Mesenchymal stem cell (in vitro differentiated cells and primary cell): ENCODE measurements at regions not wholly inside any gene's neighbourhood (a gene's known extent, or its start where the extent isn't known, plus 50 kb on each side); places are given as distances from the start of the nearest gene placed in this dataset.
"Not testable (repeated sequence)": the region's sequence is repeated elsewhere in the genome, so short reads cannot be mapped to it uniquely, and the experiment has no call there.

Experiments
- DNase-seq: peaks from one replicate; pipeline ENCODE4 v3.0.0-alpha.2; 2013
- H2AFZ ChIP-seq: one replicate; pipeline ENCODE4 v1.6.1; 2013; ENCODE audit warnings: low read depth, mild to moderate bottlenecking, control low read depth, inconsistent platforms, low read length, moderate library complexity
- H2AK5ac ChIP-seq: 2 replicates; pipeline ENCODE4 v1.6.1; 2013; ENCODE audit warnings: low read length, moderate library complexity, mild to moderate bottlenecking, inconsistent platforms; ENCODE audit not compliant: severe bottlenecking
- H2BK120ac ChIP-seq: one replicate; pipeline ENCODE4 v1.6.1; 2013; ENCODE audit warnings: low read depth, mild to moderate bottlenecking, inconsistent platforms, low read length, moderate library complexity
- H2BK12ac ChIP-seq, 2 experiments: one replicate each; pipeline ENCODE4 v1.6.1; 2013; ENCODE audit warnings: inconsistent platforms in 2 of 2, low read length in 2 of 2, mild to moderate bottlenecking in 2 of 2, moderate library complexity in 2 of 2, control low read depth in 1 of 2
- H2BK15ac ChIP-seq: one replicate; pipeline ENCODE4 v1.6.1; 2013; ENCODE audit warnings: mild to moderate bottlenecking, low read depth, inconsistent platforms; ENCODE audit not compliant: poor library complexity, severe bottlenecking
- H2BK5ac ChIP-seq: 2 replicates; pipeline ENCODE4 v1.6.1; 2013; ENCODE audit warnings: low read depth, mild to moderate bottlenecking, low read length, control low read depth, inconsistent platforms; ENCODE audit not compliant: poor library complexity, severe bottlenecking
- H3K14ac ChIP-seq, 2 experiments: one replicate each; pipeline ENCODE4 v1.6.1; 2013; ENCODE audit warnings: inconsistent platforms in 2 of 2, low read length in 2 of 2, control low read depth in 1 of 2, mild to moderate bottlenecking in 1 of 2, moderate library complexity in 1 of 2
- H3K18ac ChIP-seq, 2 experiments: one replicate each; pipeline ENCODE4 v1.6.1; 2013; ENCODE audit warnings: inconsistent platforms in 2 of 2, low read length in 2 of 2, control low read depth in 1 of 2, low read depth in 1 of 2, mild to moderate bottlenecking in 1 of 2
- H3K23ac ChIP-seq, 2 experiments: one replicate each; pipeline ENCODE4 v1.6.1; 2013; ENCODE audit warnings: inconsistent platforms in 2 of 2, low read length in 2 of 2, mild to moderate bottlenecking in 2 of 2, moderate library complexity in 2 of 2, control low read depth in 1 of 2
- H3K27ac ChIP-seq: 2 replicates; pipeline ENCODE4 v1.5.1; 2013; ENCODE audit warnings: mild to moderate bottlenecking, moderate library complexity, low read length, control low read depth, inconsistent platforms; ENCODE audit not compliant: poor library complexity, severe bottlenecking
- H3K27me3 ChIP-seq, 2 experiments: 2 replicates each; pipeline versions ENCODE4 v1.6.1 to v1.7.0; 2013; ENCODE audit warnings: low read length in 2 of 2, mild to moderate bottlenecking in 2 of 2, moderate library complexity in 2 of 2, control low read depth in 1 of 2, inconsistent platforms in 1 of 2; ENCODE audit not compliant: control insufficient read depth in 1 of 2, insufficient read depth in 1 of 2
- H3K36me3 ChIP-seq, 2 experiments: 2 replicates each; pipeline versions ENCODE4 v1.6.1 to v1.7.0; 2013; ENCODE audit warnings: low read length in 2 of 2, control low read depth in 1 of 2, inconsistent platforms in 1 of 2, low read depth in 1 of 2, mild to moderate bottlenecking in 1 of 2; ENCODE audit not compliant: insufficient read depth in 2 of 2, control insufficient read depth in 1 of 2
- H3K4ac ChIP-seq, 2 experiments: one replicate each; pipeline ENCODE4 v1.6.1; 2013; ENCODE audit warnings: inconsistent platforms in 2 of 2, low read length in 2 of 2, mild to moderate bottlenecking in 2 of 2, moderate library complexity in 2 of 2, control low read depth in 1 of 2, low read depth in 1 of 2
- H3K4me1 ChIP-seq: 2 replicates; pipeline ENCODE4 v1.6.1; 2013; ENCODE audit warnings: low read depth, low read length, control low read depth; ENCODE audit not compliant: control insufficient read depth, insufficient read depth
- H3K4me2 ChIP-seq: 2 replicates; pipeline ENCODE4 v1.6.1; 2013; ENCODE audit warnings: low read length, mild to moderate bottlenecking, inconsistent platforms; ENCODE audit not compliant: poor library complexity, severe bottlenecking
- H3K4me3 ChIP-seq, 2 experiments: 2 replicates each; pipeline versions ENCODE4 v1.5.1 to v1.7.0; 2013; ENCODE audit warnings: low read length in 2 of 2, mild to moderate bottlenecking in 2 of 2, control low read depth in 1 of 2, low read depth in 1 of 2; ENCODE audit not compliant: insufficient read depth in 1 of 2
- H3K79me1 ChIP-seq: replicated peaks from 2 replicates; pipeline ENCODE4 v1.6.1; 2013; ENCODE audit warnings: mild to moderate bottlenecking, control low read depth, low read length, inconsistent platforms; ENCODE audit not compliant: poor library complexity, severe bottlenecking
- H3K9ac ChIP-seq: 2 replicates; pipeline ENCODE4 v1.7.0; 2013; ENCODE audit warnings: mild to moderate bottlenecking, low read length, moderate library complexity
- H3K9me3 ChIP-seq: 2 replicates; pipeline ENCODE4 v1.7.0; 2013; ENCODE audit warnings: mild to moderate bottlenecking, low read length; ENCODE audit not compliant: control insufficient read depth
- H4K8ac ChIP-seq: one replicate; pipeline ENCODE4 v1.6.1; 2013; ENCODE audit warnings: inconsistent platforms, mild to moderate bottlenecking, low read length, moderate library complexity
- H4K91ac ChIP-seq: one replicate; pipeline ENCODE4 v1.6.1; 2013; ENCODE audit warnings: mild to moderate bottlenecking, low read length, inconsistent platforms
- WGBS: methylation state at CpG from one replicate; pipeline ENCODE4 v1.1.7; 2013; ENCODE audit warnings: mixed read lengths; 5-methylcytosine and 5-hydroxymethylcytosine counted together

DNA sequence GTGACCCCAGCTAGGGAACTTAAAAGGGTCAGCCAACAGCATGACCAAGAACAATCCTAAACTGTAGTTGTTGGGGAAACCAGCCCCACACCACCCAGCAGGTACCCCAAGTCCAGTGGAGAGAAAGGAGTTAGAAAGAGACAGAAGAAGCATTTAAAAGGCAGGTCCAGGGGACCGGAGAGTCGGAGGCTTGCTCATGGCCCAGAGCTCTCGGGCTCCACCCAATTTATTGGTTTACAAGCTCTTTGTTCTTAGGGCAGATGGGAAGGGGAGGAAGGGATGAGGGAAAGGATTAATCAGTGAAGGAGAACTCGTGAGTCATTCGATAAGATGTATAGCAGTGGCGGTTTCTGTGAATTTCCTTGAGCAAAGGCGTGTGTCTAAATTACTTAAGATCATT is 431.6 kb downstream of the GBE1 start:
- not testable (repeated sequence) for H3K27me3 ChIP-seq, DNase-seq, H3K4me3 ChIP-seq, H3K79me1 ChIP-seq, H3K36me3 ChIP-seq, H3K14ac ChIP-seq, H4K8ac ChIP-seq, H3K27ac ChIP-seq, H3K4me1 ChIP-seq, H3K18ac ChIP-seq, H2BK15ac ChIP-seq, H3K23ac ChIP-seq, H4K91ac ChIP-seq, H2BK120ac ChIP-seq, H2BK5ac ChIP-seq, H3K4me2 ChIP-seq, H2AK5ac ChIP-seq, H2BK12ac ChIP-seq, H3K9ac ChIP-seq, H3K9me3 ChIP-seq, H3K4ac ChIP-seq, H2AFZ ChIP-seq
- WGBS: 86% methylated on average over 7 of the region's 7 CpGs

DNA sequence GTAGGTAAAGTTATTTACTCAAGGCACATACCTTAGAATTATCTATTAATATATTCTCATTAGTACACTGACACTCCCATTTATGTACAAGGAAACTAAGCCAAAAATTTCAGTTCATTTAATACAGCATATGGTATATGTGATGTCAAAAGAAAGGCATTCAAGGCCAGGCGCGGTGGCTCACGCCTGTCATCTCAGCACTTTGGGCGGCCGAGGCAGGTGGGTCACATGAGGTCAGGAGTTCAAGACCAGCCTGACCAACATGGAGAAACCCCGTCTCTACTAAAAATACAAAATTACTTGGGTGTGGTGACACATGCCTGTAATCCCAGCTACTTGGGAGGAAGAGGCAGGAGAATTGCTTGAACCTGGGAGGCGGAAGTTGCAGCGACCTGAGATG is 435.2 kb downstream of the GBE1 start:
- H3K27me3 ChIP-seq: no peaks in the 10 kb centered on the region
- DNase-seq: no peak
- H3K14ac ChIP-seq: no peak overlapping the region
- no peak overlapping the region for H3K18ac ChIP-seq
- no peak overlapping the region for H2BK120ac ChIP-seq
- H2AFZ ChIP-seq: no peak overlapping the region
- no peak overlapping the region for H2AK5ac ChIP-seq
- no peak overlapping the region for H3K27ac ChIP-seq
- no peak overlapping the region for H4K91ac ChIP-seq
- no peaks in the 10 kb centered on the region for H3K36me3 ChIP-seq
- H3K79me1 ChIP-seq: no peaks in the 10 kb centered on the region
- H3K4me1 ChIP-seq: no peaks in the 10 kb centered on the region
- 93% methylated on average over 7 of the region's 8 CpGs for WGBS
- no peak overlapping the region for H2BK5ac ChIP-seq
- H2BK15ac ChIP-seq: no peak overlapping the region
- no peak overlapping the region for H3K23ac ChIP-seq
- H2BK12ac ChIP-seq: no peak overlapping the region
- H3K9me3 ChIP-seq: no peaks in the 10 kb centered on the region
- no peak overlapping the region for H3K9ac ChIP-seq
- no peak overlapping the region for H3K4me2 ChIP-seq
- H3K4me3 ChIP-seq: no peak overlapping the region
- H3K4ac ChIP-seq: no peak overlapping the region
- H4K8ac ChIP-seq: no peak overlapping the region

DNA sequence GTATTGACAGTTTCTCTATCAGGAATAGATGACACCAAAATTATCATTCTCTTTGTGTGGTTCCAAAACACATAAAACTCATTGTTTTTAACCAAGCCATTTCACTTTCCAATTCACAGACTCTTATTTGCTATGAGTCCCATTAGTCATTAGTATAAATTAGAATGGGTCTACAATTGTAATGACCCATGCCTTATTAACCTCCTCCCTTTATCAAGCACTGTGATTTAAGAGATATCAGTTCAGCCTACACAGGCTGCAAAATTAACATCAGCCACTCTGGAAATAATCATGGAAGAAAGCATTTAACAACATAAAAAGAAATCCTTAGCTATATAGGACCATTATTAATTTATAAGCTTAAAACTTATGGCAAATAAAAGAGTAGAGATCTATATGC is 440.6 kb downstream of the GBE1 start:
- no peak overlapping the region for H2BK5ac ChIP-seq
- H3K79me1 ChIP-seq: no peaks in the 10 kb centered on the region
- H2BK12ac ChIP-seq: no peak overlapping the region
- no peak overlapping the region for H3K4ac ChIP-seq
- no peak overlapping the region for H4K8ac ChIP-seq
- no peaks in the 10 kb centered on the region for H3K9me3 ChIP-seq
- no peak overlapping the region for H3K9ac ChIP-seq
- no peak overlapping the region for H2BK120ac ChIP-seq
- H2BK15ac ChIP-seq: no peak overlapping the region
- no peak overlapping the region for H4K91ac ChIP-seq
- no peaks in the 10 kb centered on the region for H3K27me3 ChIP-seq
- H3K4me2 ChIP-seq: no peak overlapping the region
- no peak overlapping the region for H3K27ac ChIP-seq
- H3K23ac ChIP-seq: no peak overlapping the region
- no peaks in the 10 kb centered on the region for H3K4me1 ChIP-seq
- H3K18ac ChIP-seq: no peak overlapping the region
- no peak overlapping the region for H2AFZ ChIP-seq
- no peak overlapping the region for H3K14ac ChIP-seq
- no peaks in the 10 kb centered on the region for H3K36me3 ChIP-seq
- no peak overlapping the region for H2AK5ac ChIP-seq
- no peak overlapping the region for H3K4me3 ChIP-seq
- no peak for DNase-seq

DNA sequence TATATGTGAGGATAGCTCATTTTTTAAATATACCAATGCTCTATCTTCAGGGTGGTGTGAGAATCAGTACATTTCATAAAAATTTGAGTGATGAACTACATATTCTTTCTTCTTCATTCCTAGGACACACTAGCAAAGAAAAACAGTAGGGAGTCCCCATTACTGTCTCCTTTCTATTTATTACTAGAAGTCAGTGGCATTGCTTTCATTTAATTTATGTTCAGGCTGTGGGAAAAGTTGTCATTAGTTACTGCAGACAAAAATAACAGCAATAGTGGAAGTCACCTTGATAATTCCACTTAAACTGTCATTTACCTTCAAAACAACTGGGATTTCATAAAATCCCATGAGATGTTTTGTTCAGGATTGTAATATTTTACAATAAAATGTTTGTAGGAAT is 446.4 kb downstream of the GBE1 start:
- Histone ChIP-seq H3K4me3 (no peak overlapping the region), H3K18ac (no peak overlapping the region), H2BK120ac (no peak overlapping the region), H2BK15ac (no peak overlapping the region), H4K8ac (no peak overlapping the region), H3K27ac (no peak overlapping the region), H3K9me3 (peaks cover 6% of the 10 kb centered on the region), H3K9ac (no peak overlapping the region), H3K23ac (no peak overlapping the region), H3K27me3 (no peaks in the 10 kb centered on the region), H3K79me1 (no peaks in the 10 kb centered on the region), H3K14ac (no peak overlapping the region), H3K4ac (no peak overlapping the region), H3K4me1 (no peaks in the 10 kb centered on the region), H2AFZ (no peak overlapping the region), H2BK12ac (no peak overlapping the region), H2BK5ac (no peak overlapping the region), H2AK5ac (no peak overlapping the region), H4K91ac (no peak overlapping the region), H3K4me2 (no peak overlapping the region), H3K36me3 (no peaks in the 10 kb centered on the region)
- no peak for DNase-seq
